ENCODE measurements at regions not wholly inside any gene's neighbourhood (a gene's known extent, or its start where the extent isn't known, plus 50 kb on each side); places are given as distances from the start of the nearest gene placed in this dataset.

DNA sequence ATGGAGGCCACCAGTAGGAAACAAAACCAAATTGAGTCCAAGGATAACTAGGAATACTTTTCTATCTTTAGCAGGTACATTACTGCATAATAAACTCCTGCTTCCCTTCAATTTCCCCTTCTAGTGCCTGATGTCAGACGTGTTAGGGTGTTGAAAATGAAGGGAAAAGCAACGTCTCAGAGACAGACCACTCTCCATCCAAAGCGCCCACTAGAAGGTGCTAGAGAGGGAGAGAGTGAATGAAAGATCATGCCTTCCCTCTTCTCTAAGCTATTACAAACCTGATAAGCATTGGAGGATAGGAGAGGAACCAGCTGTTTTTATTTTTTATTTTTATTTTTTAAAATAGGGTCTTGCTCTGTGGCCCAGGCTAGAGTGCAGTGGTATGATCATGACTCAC is 64.1 kb downstream of the ZNF641 start:
- DNase-seq, result peak in 1 of 2 donors; percentile 11

- DNase-seq, result peak in 1 of 2 donors; percentile 31
Observed at GRCh38 chr12:48285751-48286650, 64.7 kb downstream of the ZNF641 start.

- no peak for DNase-seq
Observed at GRCh38 chr12:48281811-48282210, 68.9 kb downstream of the ZNF641 start.

DNA sequence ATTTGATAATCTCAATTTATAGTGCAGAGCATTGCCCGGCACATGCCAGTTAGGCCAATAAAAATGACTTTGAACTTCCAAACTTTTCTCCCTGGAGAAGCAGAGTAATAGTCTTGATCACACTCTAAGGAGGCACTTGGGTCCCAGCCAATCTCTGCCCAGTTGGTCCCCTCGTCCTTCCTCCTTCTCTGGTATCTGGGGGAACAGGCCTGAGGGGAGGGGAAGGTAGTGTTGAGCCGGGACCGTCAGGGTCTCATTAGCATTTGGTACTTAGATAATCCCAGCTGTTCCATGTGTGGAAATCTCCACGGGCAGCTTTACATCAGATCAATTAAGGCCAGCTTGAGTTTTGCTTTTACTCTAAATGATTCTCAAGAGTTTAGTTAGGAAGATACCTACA is 70.1 kb downstream of the ZNF641 start:
- no peak for DNase-seq

- no peak for DNase-seq
Observed at GRCh38 chr12:48279601-48280000, 71.1 kb downstream of the ZNF641 start.

DNA sequence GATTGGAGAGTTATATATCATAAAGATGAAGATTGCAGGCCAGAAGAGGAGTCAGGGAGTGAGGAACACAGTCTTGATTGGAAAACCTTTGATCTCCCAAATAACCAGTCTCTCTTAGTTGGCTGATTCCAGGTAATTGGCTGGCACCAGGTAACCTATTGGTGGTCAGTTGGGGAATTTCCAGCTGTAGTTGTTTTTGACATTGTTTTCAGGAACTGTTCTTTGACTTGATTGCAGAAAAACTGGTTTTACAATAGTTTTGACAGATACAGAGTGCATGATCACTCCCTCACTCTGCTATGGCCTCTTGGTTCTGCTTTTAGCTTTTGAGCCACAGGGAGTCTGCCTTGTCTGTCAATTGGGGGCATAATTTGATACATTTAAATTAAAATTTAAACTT is 71.6 kb downstream of the ZNF641 start:
- DNase-seq, result no peak

DNA sequence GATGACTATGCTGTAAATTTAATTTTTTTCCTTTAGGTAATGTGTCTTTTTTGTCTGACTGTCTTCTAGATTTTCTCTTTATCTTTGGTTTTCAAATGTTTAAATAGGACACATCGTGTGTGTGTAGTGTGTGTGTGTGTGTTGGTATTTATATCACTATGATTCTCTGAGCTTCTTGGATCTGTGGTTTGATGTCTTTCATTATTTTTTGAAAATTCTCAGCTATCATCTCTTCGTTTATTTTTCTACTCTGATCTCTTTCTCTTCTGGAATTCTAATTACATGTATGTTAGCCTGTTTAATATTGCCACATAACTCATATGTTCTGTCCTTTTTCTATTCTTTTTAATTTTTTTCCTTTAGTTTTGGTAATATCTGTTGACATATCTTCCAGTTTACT is 73.5 kb upstream of the OR10AD1 start:
- no peak for DNase-seq

- DNase-seq, result no peak
Observed at GRCh38 chr12:48266826-48267225, 63.7 kb upstream of the OR10AD1 start.

DNA sequence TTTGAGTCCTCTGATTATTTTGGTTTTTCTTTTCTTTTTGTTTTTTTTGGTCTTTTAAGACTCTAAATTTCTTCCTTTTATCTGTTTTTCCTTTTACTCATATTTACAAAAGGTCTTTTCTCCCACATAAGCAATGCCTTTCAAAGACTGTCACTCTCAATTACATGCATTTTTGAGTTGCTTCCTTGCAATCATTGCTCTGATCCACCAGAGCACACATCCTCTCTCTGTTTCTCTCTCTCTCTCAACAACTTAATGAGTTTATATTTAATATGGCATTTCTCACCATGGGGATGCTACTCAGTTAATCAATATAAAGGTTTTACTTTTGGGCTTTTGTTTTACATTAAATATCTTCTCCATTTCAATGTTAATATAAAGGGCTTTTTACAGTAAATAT is 62.7 kb upstream of the OR10AD1 start:
- no peak for DNase-seq

DNA sequence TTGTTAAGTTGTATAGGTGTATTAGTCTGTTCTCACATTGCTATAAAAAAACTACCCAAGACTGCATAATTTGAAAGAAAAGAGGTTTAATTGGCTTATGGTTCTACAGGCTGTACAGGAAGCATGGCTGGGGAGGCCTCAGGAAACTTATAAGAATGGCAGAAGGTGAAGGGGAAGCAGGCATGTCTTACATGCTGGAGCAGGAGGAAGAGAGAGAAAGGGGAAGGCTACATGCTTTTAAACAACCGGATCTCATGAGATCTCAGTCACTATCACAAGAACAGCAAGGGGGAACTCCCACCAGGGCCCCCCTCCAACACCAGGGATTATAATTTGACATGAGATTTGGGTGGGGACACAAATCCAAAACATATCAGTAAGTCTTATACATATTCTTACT is 60.5 kb upstream of the OR10AD1 start:
- no peak for DNase-seq

- no peak for DNase-seq
Observed at GRCh38 chr12:48261773-48262172, 58.7 kb upstream of the OR10AD1 start.
